HG03097 (cell line): ENCODE measurements at regions not wholly inside any gene's neighbourhood (a gene's known extent, or its start where the extent isn't known, plus 50 kb on each side); places are given as distances from the start of the nearest gene placed in this dataset.

Experiments used
- ATAC-seq: cut with Tn5 transposase; IDR thresholded peaks from one replicate; pipeline ENCODE4 v1.9.1; 2021; ENCODE audit not compliant: unreplicated experiment, low FRiP score

DNA sequence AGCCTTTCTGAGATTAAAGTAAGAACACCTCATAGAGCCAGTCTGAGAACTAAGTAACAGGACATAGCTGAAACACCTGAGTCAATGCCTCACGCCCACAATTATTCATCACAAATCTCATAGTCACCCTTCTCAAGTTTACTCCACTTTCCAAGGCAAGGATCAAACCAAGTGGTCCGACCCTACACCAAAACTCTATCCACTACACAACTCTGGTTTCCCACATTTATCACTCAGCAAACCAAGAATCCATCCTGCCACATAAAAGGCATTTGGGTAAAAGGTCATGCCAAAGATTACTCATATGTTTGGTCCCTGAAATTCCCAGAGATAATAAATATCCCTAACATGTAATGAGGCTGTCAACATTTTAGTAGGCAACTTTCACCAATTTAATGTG is 144.1 kb downstream of the RPAP3 start:
- ATAC-seq = no peak

DNA sequence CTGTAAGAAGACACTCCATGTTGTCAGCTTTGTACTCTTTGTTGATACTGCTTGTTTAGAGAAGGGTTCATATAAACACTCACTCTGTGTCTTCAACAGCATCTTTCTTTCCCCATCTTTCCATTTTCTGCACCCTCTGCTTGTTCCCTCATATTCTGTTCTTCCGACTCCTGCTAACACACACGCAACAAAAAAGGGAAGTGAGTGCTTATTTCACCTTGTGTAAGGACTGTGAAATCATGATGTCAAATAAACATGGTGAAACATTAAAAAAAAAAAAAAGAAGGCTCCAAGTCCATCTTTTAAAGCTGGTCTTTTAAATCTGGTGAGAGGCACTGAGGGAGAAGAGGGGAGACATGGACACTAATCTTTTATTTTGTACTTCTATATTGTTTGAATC is 145.4 kb downstream of the RPAP3 start:
- ATAC-seq = no peak

DNA sequence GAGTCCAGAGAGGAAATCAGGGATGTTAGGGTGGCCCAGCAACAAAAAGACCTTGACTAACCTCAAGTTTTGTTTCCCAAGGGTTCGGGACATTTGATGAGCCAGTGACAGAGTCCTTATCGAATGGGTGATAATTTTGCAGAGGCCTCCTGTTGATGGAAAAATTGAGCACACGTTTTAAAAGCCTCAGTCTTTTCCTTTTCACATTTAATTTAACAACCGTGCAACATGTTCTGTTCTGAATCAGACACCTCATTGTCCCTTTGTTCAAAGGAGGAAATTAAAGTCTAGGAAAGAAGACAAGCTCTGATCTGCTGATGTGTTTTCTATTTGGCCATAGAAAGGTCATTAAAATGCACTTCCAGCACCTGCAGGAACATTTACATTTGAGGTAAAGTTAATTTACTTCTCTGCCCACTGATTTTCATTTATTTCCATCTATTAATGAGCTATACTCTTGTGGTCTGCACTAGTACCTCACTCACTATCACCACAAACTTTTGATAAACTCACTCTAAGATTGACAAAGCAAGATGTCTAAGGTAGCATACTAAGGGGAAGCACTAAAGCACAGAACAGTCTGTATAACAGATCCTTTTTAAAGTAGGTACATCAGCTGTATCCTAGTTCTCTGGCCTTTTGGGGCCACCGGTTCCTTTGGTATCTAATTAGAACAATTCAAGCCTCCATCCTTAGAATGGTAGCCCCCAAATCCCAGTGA is 147.0 kb downstream of the RPAP3 start:
- no peak for ATAC-seq

DNA sequence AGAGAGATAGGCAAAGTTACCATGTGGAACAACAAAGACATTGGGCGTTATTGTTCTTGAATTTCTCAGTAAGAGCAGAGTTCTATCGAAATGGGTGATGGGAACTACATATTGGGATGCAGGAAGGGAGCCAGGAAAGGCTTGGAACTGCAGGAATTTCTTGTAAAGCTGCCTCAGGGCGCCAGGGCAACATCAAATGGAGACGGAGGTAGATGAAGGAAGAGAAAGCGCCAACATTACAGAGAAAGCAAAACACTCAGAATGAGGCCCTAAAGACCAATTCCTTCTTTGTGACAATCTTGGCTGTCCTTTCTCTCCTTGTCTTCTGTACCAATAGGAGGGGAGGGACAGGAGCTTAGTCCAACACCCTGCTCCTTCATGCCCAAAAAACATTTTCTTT is 148.4 kb downstream of the RPAP3 start:
- no peak for ATAC-seq

DNA sequence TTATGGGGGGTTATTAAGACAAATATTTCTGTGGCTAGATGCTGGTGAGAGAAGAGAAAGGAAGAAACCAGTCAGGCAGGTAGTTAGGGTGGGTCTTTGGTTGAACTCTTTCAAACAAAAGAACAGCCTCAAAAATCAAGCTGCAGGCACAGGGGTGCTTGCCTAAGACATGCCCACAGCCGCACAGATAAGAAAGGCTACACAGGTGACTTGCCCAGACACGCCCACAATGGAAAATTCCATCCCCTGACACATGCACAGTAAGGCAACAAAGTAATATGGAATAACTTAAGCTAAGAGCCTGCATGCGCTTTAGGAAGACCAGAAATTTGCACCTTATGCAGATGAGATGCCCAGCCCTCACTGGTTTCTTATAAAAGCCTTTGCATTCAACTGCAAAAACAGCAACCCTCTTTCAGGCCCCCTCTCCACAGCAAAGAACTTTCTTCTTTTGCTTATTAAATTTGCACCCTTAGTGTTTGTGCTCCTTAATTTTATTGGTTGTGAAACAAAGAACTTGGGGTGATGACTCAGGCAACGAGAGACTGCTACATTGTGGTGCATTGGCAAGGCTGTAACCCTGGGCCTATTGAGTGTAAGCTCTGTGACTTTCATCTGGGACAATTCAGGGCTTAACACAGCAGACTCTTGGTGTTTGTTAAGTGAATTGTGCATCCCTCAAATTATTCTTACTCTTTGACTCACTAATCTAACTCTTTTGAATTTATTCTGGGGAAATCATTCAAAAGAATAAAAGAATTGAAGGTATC is 149.4 kb downstream of the RPAP3 start:
- no peak for ATAC-seq

DNA sequence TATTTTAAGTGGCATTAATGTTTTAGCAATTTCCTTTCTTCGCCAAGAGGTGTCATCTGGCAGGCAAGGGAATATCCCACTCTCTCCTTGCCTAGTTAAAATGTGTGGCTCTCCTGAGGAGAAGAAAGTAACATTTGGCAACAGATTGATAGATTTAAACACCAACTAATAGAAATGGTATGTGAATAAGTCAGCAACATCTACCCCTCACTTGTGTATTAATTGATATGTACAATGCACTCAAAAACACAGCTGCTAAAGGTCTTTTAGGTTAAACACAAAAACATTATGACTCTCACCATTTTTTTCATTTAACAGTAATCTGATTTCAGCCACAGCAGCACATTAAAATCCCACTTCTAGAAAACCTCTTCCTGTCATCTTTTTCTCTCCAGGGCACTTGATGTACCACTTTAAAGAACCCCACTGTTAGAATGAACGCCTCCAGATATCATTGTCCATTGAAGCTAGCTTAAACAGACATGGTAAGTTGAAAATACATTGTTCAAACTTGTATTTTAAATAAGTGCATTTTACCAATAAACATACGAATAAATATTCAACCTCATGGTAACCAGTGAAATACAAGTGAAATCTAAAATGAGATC is 151.7 kb downstream of the RPAP3 start:
- no peak for ATAC-seq

DNA sequence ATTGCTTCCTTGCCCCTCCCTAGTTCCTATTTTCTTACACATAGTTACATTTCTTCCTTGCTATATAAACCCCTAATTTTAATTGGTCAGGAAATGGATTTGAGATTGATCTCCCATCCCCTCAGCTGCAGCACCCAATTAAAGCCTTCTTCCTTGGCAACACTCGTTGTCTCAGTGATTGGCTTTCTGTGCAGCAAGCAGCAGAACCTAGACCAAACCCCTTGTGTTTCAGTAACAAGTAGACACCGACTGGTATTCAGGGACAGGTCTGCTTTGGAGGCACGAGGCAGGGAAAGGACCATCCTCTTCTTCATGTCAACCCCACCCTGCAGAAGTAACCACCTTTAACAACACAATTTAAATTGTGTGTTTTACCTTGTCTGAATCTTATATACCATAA is 152.6 kb downstream of the RPAP3 start:
- ATAC-seq = no peak

DNA sequence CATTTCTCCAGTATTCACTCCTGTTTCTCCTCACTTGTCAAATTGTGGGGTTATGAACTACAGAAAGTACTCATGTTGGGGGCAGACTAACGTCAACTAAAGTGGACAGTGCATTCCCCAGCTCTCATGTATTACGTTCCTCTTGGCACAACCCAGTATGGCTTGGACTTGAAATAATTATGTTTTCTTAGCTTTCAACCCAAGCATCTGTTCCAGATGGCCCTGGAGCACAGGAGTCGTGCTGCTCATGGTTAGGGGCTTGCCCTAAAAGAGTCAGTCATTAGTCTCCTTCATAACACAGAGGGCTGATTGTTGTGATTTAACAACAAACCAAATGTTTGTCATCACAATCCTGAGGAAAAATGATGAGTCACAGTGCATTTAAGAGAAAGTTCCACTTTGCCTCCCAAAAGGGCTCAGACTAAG is 154.4 kb downstream of the RPAP3 start:
- ATAC-seq = no peak

DNA sequence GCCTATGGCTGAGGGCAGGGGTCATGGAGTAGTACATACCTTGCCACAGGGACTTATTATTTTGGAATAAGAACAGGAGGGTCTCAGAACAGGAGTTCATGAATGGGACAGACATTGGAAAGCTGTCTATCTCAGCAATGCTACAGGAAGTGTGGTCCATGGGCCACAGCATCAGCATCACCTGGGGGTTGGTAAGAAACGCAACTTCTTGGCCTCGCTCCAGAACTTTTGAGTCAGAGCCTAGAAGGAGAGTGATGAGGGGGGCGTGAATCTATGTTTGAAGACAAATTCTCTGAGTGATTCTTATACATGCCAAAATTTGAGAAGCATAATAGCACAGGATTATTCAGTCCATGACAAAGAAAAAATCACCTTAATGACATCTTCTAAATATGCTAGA is 156.6 kb downstream of the RPAP3 start:
- ATAC-seq = no peak

DNA sequence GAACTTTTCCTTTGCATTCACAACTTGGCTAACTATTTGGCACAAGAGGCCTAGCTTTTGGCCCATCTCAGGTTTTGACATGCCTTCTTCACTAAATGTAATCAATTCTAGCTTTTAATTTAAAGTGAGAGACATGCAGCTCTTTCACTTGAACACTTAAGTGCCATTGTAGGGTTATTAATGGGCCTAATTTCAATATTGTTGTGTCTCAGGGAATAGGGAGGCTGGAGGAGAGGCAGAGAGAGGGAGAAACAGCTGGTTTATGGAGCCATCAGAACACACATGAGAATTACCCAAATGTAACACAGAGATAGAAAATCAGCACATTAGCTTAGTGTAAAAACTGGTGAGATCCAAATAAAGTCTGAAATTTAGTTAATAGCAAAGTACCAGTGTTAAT is 157.4 kb downstream of the RPAP3 start:
- no peak for ATAC-seq

DNA sequence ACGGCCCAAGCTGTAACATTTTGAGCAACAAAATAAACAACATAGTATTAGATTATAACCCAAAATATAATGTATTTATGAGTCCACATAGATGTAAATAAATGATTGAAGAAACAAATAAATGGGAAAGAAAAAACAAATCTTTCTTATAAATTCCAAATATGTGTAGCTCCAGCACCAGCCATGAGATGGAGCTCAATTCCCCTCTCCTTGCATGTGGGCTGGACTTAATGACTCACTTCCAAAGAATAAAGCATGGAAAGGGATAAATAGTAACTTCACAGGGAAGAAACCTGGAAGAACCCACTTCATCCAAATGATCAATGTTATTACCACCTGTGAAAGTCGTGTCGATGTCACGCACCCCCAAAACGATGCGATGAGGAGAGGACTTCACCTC is 158.8 kb downstream of the RPAP3 start:
- no peak for ATAC-seq

DNA sequence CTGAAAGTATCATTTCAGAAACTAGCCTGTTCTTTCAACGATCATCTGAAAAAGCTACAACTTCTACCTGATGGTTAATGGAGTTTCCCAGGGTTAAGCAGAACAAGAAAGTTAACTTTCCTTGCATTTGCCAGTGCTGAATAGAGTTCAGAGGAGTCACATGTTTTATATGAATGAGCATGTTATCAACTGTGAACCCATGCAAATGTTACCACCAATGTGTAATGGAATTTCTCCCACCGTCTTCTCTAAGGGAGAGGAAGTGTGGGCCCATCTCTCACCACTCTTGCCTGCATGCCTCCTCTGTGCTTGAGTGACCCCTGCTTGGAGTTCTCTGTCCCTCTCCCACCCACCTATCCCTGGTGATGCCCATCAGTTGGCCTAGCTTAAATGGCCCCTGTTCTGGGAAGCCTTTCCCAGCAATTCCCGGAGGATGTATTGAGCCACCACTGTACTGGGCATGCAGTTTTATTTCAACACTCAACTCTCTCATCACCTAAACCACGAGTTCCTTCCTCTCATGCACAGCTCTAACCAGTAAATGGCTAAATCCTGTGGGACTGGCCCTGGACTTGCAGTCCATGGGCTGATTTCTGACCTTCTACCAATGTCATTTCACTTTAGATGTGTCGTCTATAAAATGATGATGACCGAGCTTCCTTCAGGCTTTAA is 159.8 kb downstream of the RPAP3 start:
- ATAC-seq = no peak

DNA sequence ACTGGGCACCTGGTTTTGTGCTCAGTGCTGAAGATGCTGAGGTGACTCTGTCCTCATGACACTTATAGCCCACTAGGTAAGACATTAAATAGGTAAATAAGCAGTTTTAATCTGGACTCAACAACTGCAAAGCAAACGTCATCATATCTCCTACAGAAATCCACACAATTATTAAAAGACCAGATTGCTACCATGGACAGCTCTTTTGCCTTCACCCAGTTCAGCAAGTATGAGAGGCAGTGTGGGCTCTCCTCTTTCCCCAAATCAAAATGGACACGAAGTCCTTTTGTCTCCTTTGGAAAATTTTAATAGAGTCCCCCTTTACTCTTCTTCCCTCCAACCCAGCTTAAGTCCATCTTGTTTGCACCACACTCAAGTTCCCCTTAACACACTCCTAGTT is 171.1 kb downstream of the RPAP3 start:
- ATAC-seq = no peak

DNA sequence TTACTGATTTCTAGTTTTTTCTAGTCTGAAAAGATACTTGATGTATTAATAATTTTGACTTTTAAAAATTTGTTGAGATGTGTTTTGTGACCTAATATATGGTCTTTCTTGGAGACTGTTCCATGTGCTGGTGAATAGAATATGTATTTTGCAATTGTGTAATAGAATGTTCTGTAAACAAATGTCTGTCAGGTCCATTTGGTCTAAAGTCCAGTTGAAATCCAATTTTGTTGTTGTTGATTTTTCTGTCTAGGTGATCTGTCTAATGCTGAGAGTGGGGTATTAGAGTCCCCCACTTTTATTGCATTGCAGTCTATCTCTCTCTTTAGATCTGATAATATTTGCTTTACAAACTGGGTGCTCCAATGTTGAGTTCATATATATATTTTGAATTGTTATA is 175.8 kb downstream of the RPAP3 start:
- no peak for ATAC-seq

DNA sequence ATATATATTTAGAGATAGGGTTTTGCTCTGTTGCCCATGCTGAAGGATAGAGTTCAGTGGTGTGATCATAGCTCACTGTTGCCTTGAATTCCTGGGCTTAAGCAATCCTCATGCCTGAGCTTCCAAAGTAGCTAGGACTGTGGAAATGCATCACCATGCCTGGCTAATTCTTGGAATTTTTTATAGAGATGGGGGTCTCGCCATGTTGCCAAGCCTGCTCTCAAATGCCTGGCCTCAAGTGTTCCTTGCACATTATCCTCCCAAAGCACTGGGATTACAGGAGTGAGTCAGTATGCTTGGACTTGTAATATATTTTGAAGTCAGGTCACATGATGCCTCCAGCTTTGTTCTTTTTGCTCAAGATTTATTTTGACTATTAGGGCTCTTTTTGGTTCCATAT is 178.0 kb downstream of the RPAP3 start:
- no peak for ATAC-seq

DNA sequence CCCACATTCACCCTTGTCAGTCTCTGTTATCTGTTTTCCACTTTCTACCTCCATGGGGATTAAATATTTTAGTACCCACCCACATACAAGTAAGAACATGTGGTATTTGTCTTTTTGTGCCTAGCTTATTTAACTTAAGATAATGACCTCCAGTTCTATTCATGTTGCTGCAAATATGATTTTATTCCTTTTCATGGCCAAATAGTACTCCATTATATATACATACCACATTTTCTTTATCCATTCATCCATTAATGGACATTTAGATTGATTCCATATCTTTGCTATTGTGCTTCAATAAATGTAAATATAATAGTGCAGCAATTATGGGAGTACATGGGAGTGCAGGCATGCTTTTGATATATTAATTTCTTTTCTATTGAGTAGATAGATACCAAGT is 185.8 kb downstream of the RPAP3 start:
- no peak for ATAC-seq

DNA sequence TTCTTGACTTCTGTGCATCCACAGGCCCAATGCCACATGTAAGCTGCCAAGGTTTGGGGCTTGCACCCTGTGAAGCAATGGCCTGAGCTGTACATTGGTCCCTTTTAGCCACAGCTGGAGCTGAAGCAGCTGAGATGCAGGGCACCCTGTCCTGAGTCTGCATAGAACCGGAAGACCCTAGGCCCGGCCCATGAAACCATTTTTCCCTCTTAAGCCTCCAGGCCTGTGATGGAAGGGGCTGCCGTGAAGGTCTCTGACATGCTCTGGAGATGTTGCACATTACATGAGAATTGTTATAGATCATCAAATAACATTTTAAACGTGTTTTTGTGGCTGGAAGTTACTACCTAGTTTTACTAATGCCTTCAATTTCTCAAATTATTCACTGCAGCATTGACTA is 188.7 kb downstream of the RPAP3 start:
- ATAC-seq = no peak

DNA sequence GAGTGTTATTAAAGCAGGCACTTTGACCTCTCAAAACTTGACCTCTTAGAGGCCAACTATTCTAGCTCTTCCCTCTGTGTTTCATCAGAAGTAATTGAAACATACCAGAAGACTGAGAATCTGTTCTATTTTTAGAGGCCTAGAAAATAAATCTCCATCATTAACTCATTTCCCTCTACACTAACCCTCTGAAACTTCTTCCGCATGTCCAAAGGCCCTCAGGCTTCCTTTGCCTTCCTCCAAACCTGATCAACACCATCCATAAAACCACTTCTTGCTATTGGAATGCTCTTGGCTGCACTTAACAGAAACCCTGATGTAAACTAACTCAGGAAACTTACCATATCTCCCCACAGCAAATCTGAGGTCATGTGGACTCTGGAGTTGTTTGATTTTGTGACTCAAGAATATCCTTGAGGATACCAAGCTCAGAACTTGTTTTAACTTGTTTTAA is 196.4 kb downstream of the RPAP3 start:
- no peak for ATAC-seq

DNA sequence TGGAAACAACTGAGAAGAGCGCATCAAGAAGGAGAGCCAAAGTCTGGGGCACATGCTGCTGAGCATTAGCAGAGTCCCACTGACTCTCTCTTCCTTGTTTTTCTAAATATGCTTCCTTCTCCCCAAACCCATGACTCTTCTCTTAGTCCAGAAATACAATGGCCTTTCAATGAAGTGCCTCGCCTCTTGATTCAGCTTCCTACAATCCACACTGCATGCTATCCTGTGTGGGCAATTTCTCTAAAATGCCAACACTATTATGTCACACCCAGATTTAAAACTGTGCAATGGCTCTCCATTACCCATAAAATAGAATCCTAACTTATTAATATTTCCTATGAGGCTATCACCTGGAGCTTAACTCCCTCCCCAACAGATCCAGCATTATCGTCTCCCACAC is 198.6 kb downstream of the RPAP3 start:
- ATAC-seq = no peak

DNA sequence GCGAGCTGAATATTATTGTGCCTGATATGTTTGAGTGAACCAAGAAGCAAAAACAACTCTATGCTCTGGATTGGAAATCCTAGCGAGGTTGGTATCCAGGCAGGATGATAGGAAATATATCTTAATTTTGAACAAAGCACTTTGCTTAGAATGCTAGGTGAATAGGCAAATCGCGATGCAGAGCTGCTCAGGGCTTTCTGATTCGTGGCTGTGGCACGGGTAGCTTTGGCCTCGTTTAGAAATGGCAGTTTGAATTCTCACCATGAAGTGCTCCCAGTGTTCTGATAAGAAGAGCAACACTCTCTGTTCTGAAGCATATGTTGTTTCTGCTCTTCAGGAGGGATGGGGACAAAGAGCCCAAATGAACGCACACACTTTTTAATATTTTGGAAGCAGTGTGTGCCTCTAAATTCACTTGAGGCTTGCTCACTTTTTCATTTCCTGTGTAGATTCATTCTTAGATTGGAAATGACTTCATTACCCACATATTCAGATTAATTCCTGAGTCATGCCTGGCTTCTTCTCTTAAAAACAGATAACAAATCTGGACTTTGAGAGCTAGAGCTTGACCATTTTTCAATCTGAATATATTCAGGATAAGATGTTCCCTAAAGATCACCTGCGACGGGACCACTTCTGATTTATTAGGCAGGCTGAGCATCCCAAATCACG is 200.9 kb downstream of the RPAP3 start:
- ATAC-seq = no peak

DNA sequence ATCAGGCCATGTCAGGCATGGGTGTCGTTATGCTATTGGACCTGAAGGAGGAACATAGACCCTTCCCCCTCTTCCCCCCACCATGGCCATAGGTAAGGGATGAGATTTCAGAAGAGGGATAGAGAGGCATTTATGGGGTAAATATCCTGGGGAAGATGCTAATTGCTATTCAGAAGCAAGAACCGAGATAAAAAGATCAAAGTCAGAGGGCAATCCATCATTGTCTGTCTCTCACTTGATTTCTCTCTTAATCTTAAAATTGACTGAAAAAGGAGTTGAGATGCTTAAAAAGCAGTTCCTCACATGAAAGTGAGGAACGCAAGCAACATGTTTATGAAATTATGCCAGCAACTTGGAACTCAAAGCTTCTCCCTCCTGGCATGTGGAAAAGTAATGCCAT is 212.0 kb downstream of the RPAP3 start:
- ATAC-seq = no peak
